ENCODE measurements at regions not wholly inside any gene's neighbourhood (a gene's known extent, or its start where the extent isn't known, plus 50 kb on each side); places are given as distances from the start of the nearest gene placed in this dataset.

DNA sequence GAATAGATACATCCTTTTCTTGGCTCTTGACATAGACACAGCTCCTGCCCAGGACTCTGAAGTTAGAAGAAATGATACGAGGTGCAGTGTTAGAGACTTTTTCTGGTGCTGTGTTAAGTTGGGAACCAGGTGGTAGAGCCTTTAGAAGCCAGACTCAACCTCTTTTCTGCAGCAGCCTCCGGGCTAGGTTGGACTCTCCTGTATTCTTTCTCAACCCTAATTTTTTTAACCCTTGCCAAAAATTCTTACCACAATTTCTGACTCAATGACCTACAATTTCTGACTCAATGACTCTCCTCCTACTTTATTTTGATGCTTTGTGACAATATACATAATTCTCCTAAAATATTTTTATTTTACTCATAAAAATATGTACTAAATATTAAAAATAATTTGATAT is 127.4 kb upstream of the PRL start:
- Histone ChIP-seq H3K36me3 (ENCODE audit: control insufficient read depth in 1 of 2, insufficient read depth in 2 of 2, low read length in 2 of 2) (no peaks in the 10 kb centered on the region), H3K9me3 (ENCODE audit: control insufficient read depth in 1 of 2, insufficient read depth in 1 of 2, low read depth in 1 of 2, low read length in 2 of 2) (peaks cover 0 to 4% of the 10 kb centered on the region in 2 experiments; a peak in 2 of 4 replicates), H2AFZ (ENCODE audit: low read depth, low read length, poor library complexity, severe bottlenecking) (no peak overlapping the region), H3K9me2 (ENCODE audit: insufficient read depth) (no peaks in the 10 kb centered on the region), H3K4me3 (replicated peaks in 1 of 2; ENCODE audit: low read depth in 1 of 2, low read length in 2 of 2) (no peak overlapping the region), H3K9ac (ENCODE audit: low read length) (no peak overlapping the region), H3K27me3 (ENCODE audit: insufficient read depth, low read length) (no peaks in the 10 kb centered on the region), H3K27ac (ENCODE audit: low read depth, low read length) (no peak overlapping the region), H3K4me1 (ENCODE audit: control insufficient read depth in 1 of 2, insufficient read depth in 2 of 2, low read length in 2 of 2) (no peaks in the 10 kb centered on the region), H3K4me2 (ENCODE audit: low read length) (no peak overlapping the region), H3K79me2 (ENCODE audit: insufficient read depth, low read length) (no peaks in the 10 kb centered on the region), H4K20me1 (ENCODE audit: insufficient read depth) (no peaks in the 10 kb centered on the region)
- CTCF ChIA-PET, result no interaction called here
- RAD21 ChIA-PET (ENCODE audit: low non-redundant PET in 1 of 2, low total read pairs in 2 of 2, uncharacterized antibody in 2 of 2, unreplicated experiment in 2 of 2), result no interaction called here
- TF ChIP-seq EGR1 (IDR thresholded peaks at IDR 0.05; ENCODE audit: low read depth), result no peak
- TF ChIP-seq CEBPB (IDR thresholded peaks at IDR 0.05; ENCODE audit: low read depth), result no peak
- BruUV-seq (replicated peaks), result no TSS peak
- no peak for ATAC-seq
- no peak for DNase-seq (ENCODE audit: low read depth, low spot score)
- POLR2A ChIA-PET, result no interaction called here
- intact Hi-C loops (cut with micrococcal nuclease), result no loop called here

DNA sequence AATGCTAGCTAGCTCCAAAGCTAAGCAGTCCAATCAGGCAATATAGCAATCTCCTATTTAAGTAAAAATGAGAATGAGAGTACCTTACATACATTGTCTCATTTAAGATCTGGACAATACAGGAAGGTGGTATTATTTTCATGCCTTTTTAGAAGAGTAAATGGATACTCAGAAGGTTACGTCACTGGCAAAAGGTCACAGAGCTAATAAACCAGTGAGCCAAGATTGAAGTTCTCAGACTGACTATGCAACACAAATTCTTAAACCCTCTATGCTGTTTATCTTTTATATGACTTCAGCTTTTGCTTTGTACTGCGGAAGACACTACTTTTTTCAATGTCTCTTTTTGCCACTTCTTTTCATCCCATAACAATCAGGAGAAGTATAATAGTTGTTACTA is 135.2 kb upstream of the PRL start:
- Histone ChIP-seq H3K9me2 (ENCODE audit: insufficient read depth) (no peaks in the 10 kb centered on the region), H3K79me2 (ENCODE audit: insufficient read depth, low read length) (no peaks in the 10 kb centered on the region), H3K36me3 (ENCODE audit: control insufficient read depth in 1 of 2, insufficient read depth in 2 of 2, low read length in 2 of 2) (no peaks in the 10 kb centered on the region), H3K4me3 (replicated peaks in 1 of 2; ENCODE audit: low read depth in 1 of 2, low read length in 2 of 2) (no peak overlapping the region), H2AFZ (ENCODE audit: low read depth, low read length, poor library complexity, severe bottlenecking) (no peak overlapping the region), H3K9ac (ENCODE audit: low read length) (no peak overlapping the region), H3K4me2 (ENCODE audit: low read length) (no peak overlapping the region), H3K9me3 (ENCODE audit: control insufficient read depth in 1 of 2, insufficient read depth in 1 of 2, low read depth in 1 of 2, low read length in 2 of 2) (no peaks in the 10 kb centered on the region), H4K20me1 (ENCODE audit: insufficient read depth) (no peaks in the 10 kb centered on the region), H3K27me3 (ENCODE audit: insufficient read depth, low read length) (no peaks in the 10 kb centered on the region), H3K4me1 (ENCODE audit: control insufficient read depth in 1 of 2, insufficient read depth in 2 of 2, low read length in 2 of 2) (no peaks in the 10 kb centered on the region), H3K27ac (ENCODE audit: low read depth, low read length) (no peak overlapping the region)
- BruUV-seq (replicated peaks), result no TSS peak
- ChIA-PET RAD21 (ENCODE audit: low non-redundant PET in 1 of 2, low total read pairs in 2 of 2, uncharacterized antibody in 2 of 2, unreplicated experiment in 2 of 2) (no interaction called here), CTCF (no interaction called here), POLR2A (no interaction called here)
- DNase-seq (ENCODE audit: low read depth, low spot score) (no peak), ATAC-seq (no peak)
- intact Hi-C loops (cut with micrococcal nuclease), result no loop called here
- TF ChIP-seq FOSL1 (IDR thresholded peaks at IDR 0.05; ENCODE audit: low read depth) (no peak), ZFX (IDR thresholded peaks at IDR 0.05) (no peak), YY1 (IDR thresholded peaks at IDR 0.05; ENCODE audit: extremely low read depth, insufficient replicate concordance, low read depth, low read length) (no peak), EZH2phosphoT487 (IDR thresholded peaks at IDR 0.05; ENCODE audit: borderline replicate concordance) (no peak), POLR2A (IDR thresholded peaks at IDR 0.05; ENCODE audit: borderline replicate concordance, extremely low read depth, insufficient read depth, insufficient read length) (no peak), EGR1 (IDR thresholded peaks at IDR 0.05; ENCODE audit: low read depth) (no peak), TCF7L2 (IDR thresholded peaks at IDR 0.05; ENCODE audit: borderline replicate concordance, extremely low read depth, insufficient read depth, insufficient read length) (no peak)
- TF ChIP-seq, protein P1, sequence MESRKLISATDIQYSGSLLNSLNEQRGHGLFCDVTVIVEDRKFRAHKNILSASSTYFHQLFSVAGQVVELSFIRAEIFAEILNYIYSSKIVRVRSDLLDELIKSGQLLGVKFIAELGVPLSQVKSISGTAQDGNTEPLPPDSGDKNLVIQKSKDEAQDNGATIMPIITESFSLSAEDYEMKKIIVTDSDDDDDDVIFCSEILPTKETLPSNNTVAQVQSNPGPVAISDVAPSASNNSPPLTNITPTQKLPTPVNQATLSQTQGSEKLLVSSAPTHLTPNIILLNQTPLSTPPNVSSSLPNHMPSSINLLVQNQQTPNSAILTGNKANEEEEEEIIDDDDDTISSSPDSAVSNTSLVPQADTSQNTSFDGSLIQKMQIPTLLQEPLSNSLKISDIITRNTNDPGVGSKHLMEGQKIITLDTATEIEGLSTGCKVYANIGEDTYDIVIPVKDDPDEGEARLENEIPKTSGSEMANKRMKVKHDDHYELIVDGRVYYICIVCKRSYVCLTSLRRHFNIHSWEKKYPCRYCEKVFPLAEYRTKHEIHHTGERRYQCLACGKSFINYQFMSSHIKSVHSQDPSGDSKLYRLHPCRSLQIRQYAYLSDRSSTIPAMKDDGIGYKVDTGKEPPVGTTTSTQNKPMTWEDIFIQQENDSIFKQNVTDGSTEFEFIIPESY (IDR thresholded peaks at IDR 0.05; ENCODE audit: extremely low read depth, insufficient replicate concordance, low read length), result no peak
- TF ChIP-seq, protein P2, sequence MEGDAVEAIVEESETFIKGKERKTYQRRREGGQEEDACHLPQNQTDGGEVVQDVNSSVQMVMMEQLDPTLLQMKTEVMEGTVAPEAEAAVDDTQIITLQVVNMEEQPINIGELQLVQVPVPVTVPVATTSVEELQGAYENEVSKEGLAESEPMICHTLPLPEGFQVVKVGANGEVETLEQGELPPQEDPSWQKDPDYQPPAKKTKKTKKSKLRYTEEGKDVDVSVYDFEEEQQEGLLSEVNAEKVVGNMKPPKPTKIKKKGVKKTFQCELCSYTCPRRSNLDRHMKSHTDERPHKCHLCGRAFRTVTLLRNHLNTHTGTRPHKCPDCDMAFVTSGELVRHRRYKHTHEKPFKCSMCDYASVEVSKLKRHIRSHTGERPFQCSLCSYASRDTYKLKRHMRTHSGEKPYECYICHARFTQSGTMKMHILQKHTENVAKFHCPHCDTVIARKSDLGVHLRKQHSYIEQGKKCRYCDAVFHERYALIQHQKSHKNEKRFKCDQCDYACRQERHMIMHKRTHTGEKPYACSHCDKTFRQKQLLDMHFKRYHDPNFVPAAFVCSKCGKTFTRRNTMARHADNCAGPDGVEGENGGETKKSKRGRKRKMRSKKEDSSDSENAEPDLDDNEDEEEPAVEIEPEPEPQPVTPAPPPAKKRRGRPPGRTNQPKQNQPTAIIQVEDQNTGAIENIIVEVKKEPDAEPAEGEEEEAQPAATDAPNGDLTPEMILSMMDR (IDR thresholded peaks at IDR 0.05 in 2 of 3, conservative IDR thresholded peaks at IDR 0.05 in 1 of 3; ENCODE audit: borderline replicate concordance in 1 of 3, insufficient read depth in 1 of 3, low read depth in 2 of 3, low read length in 2 of 3), result no peak
- TF ChIP-seq, protein P3, sequence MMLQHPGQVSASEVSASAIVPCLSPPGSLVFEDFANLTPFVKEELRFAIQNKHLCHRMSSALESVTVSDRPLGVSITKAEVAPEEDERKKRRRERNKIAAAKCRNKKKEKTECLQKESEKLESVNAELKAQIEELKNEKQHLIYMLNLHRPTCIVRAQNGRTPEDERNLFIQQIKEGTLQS (IDR thresholded peaks at IDR 0.05), result no peak
- TF ChIP-seq, protein P4, sequence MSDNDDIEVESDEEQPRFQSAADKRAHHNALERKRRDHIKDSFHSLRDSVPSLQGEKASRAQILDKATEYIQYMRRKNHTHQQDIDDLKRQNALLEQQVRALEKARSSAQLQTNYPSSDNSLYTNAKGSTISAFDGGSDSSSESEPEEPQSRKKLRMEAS (IDR thresholded peaks at IDR 0.05), result no peak
- TF ChIP-seq, protein P5, sequence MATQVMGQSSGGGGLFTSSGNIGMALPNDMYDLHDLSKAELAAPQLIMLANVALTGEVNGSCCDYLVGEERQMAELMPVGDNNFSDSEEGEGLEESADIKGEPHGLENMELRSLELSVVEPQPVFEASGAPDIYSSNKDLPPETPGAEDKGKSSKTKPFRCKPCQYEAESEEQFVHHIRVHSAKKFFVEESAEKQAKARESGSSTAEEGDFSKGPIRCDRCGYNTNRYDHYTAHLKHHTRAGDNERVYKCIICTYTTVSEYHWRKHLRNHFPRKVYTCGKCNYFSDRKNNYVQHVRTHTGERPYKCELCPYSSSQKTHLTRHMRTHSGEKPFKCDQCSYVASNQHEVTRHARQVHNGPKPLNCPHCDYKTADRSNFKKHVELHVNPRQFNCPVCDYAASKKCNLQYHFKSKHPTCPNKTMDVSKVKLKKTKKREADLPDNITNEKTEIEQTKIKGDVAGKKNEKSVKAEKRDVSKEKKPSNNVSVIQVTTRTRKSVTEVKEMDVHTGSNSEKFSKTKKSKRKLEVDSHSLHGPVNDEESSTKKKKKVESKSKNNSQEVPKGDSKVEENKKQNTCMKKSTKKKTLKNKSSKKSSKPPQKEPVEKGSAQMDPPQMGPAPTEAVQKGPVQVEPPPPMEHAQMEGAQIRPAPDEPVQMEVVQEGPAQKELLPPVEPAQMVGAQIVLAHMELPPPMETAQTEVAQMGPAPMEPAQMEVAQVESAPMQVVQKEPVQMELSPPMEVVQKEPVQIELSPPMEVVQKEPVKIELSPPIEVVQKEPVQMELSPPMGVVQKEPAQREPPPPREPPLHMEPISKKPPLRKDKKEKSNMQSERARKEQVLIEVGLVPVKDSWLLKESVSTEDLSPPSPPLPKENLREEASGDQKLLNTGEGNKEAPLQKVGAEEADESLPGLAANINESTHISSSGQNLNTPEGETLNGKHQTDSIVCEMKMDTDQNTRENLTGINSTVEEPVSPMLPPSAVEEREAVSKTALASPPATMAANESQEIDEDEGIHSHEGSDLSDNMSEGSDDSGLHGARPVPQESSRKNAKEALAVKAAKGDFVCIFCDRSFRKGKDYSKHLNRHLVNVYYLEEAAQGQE (IDR thresholded peaks at IDR 0.05; ENCODE audit: low read depth), result no peak

Measured in HCT116 (cell line).